K562 (cell line): ENCODE measurements at regions not wholly inside any gene's neighbourhood (a gene's known extent, or its start where the extent isn't known, plus 50 kb on each side); places are given as distances from the start of the nearest gene placed in this dataset.

Experiments used
- ARID1B ChIP-seq: fragments of 450-650 bp; IDR thresholded peaks from 2 replicates; pipeline ENCODE4 v1.6.1; 2016; ENCODE audit warnings: antibody characterized with exemption, mild to moderate bottlenecking, inconsistent platforms
- CBX8 ChIP-seq: fragments of 200-600 bp; sonication (generic); IDR thresholded peaks from 2 replicates; pipeline ENCODE4 v1.6.1; 2012; ENCODE audit warnings: borderline replicate concordance, mixed run types, low read depth, mild to moderate bottlenecking, moderate library complexity, mixed read lengths, low read length, control low read depth, inconsistent platforms; ENCODE audit not compliant: poor library complexity, severe bottlenecking; ENCODE audit errors: extremely low read depth
- FOXJ3 ChIP-seq: sonication (generic); formaldehyde crosslinking; IDR thresholded peaks from 2 replicates; pipeline ENCODE4 v1.4.0; 2020; ENCODE audit warnings: mild to moderate bottlenecking, missing genetic modification reagents
- KLF6 ChIP-seq: fragments of 250-450 bp; sonication (Bioruptor Pico); IDR thresholded peaks from 2 replicates; pipeline ENCODE4 v1.4.0; 2020; ENCODE audit warnings: mild to moderate bottlenecking, moderate library complexity, borderline replicate concordance
- NCOR1 ChIP-seq: fragments of 450-650 bp; IDR thresholded peaks from 2 replicates; pipeline ENCODE4 v1.6.1; 2016; ENCODE audit warnings: mild to moderate bottlenecking, moderate library complexity
- PHF21A ChIP-seq: fragments of 450-650 bp; IDR thresholded peaks from 2 replicates; pipeline ENCODE4 v1.6.1; 2017; ENCODE audit warnings: low read depth, borderline replicate concordance
- POLR2B ChIP-seq: fragments of 450-650 bp; IDR thresholded peaks from 2 replicates; pipeline ENCODE4 v1.6.1; 2018; ENCODE audit warnings: low read depth; ENCODE audit not compliant: partially characterized antibody
- RUNX1 ChIP-seq: sonication (generic); IDR thresholded peaks from 2 replicates; pipeline ENCODE4 v1.6.1; 2016; ENCODE audit warnings: antibody characterized with exemption, low read depth
- SRSF9 ChIP-seq: fragments of 200-400 bp; formaldehyde crosslinking; IDR thresholded peaks from 2 replicates; pipeline ENCODE4 v1.6.1; 2017; ENCODE audit warnings: low read depth, low read length, borderline replicate concordance
- TEAD4 ChIP-seq, 2 experiments: sonication (generic) in 1 of 2; formaldehyde crosslinking in 1 of 2; IDR thresholded peaks; 2 replicates each; pipeline versions ENCODE4 v1.6.1 to v1.8.0; 2012 to 2022; ENCODE audit warnings: borderline replicate concordance in 1 of 2, inconsistent platforms in 1 of 2, low read length in 1 of 2, mild to moderate bottlenecking in 1 of 2, missing genetic modification reagents in 1 of 2
- ZBTB17 ChIP-seq: fragments of 450-650 bp; formaldehyde crosslinking; IDR thresholded peaks from 2 replicates; pipeline ENCODE4 v1.4.0; 2020; ENCODE audit warnings: mild to moderate bottlenecking
- ZKSCAN8 ChIP-seq: fragments of 200-800 bp; sonication (Bioruptor generic); IDR thresholded peaks from 2 replicates; pipeline ENCODE4 v1.6.1; 2016; ENCODE audit warnings: missing genetic modification characterization, missing compliant biosample characterization
- ZNF263 ChIP-seq: sonication (generic); formaldehyde crosslinking; IDR thresholded peaks from 2 replicates; pipeline ENCODE4 v1.8.0; 2022; ENCODE audit warnings: mild to moderate bottlenecking, missing genetic modification reagents, borderline replicate concordance

DNA sequence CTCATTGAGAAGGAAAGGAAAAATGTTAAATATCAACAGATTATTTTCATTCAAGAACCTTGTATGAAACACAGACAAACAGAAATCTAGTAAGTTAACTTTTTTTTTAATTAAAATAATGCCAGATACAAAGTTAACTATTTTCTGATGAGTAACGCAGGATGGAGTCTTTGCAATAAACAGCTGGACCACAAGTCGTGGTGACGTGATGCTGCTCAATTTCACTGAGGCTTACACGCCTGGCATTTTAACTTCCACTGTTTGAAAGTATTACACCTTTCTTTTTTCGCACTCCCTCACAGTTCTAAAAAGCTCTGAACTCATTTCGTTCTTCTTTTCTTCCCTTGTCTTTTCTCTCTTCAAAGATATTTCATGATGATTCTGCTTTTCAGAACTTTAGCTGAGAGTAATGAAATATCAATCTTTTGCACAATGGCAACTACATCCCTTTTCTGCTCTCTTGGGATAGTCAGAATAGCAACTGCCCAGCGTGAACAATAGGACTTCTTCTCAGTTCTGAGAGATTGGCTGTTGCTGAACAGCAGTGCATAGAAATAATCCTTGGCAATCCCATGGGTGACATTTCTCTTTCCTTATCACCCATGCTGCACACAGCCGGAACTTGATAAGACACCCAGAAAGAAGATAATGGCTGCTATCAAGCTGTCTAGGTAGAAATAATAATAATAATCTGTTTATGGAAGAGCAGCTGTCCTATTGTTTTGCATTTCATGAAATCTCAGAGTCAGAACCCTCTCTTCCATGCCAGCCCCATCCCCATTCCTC, 160.5 kb downstream of the BTG1 start (continued):
- TF ChIP-seq TEAD4 (IDR thresholded peaks at IDR 0.05; ENCODE audit: low read length) (peak; percentile 49; the same call in 1 of the 2 replicates), TEAD4 (CRISPR knock-in tag; IDR thresholded peaks at IDR 0.05; ENCODE audit: borderline replicate concordance) (no peak), RUNX1 (no peak), CBX8 (no peak), ARID1B (peak; percentile 71), ZBTB17 (CRISPR knock-in tag) (no peak), FOXJ3 (CRISPR knock-in tag) (no peak), SRSF9 (no peak), ZNF263 (CRISPR knock-in tag) (no peak), KLF6 (no peak), NCOR1 (no peak), POLR2B (no peak), ZKSCAN8 (no peak), PHF21A (no peak)
